ENCODE measurements at regions not wholly inside any gene's neighbourhood (a gene's known extent, or its start where the extent isn't known, plus 50 kb on each side); places are given as distances from the start of the nearest gene placed in this dataset.
"Not testable (repeated sequence)": the region's sequence is repeated elsewhere in the genome, so short reads cannot be mapped to it uniquely, and the experiment has no call there.

- not testable (repeated sequence) for DNase-seq
Observed at GRCh38 chr1:761791-762190, 75.3 kb upstream of the OR4F16 start.

GRCh38 chr1:771449-771848 is 85.0 kb upstream of the OR4F16 start:
- DNase-seq: not testable (repeated sequence)

- not testable (repeated sequence) for DNase-seq
Observed at GRCh38 chr1:777480-778180, 91.2 kb upstream of the OR4F16 start.

- DNase-seq: peak; percentile 99
Observed at GRCh38 chr1:778451-779278, 92.2 kb upstream of the OR4F16 start.

- DNase-seq: not testable (repeated sequence)
Observed at GRCh38 chr1:779621-780020, 93.2 kb upstream of the OR4F16 start.

- no peak for DNase-seq
Observed at GRCh38 chr1:788835-789234, 102.4 kb upstream of the OR4F16 start.

GRCh38 chr1:789606-790005 is 103.2 kb upstream of the OR4F16 start:
- not testable (repeated sequence) for DNase-seq

- DNase-seq: not testable (repeated sequence)
Observed at GRCh38 chr1:790388-790930, 104.0 kb upstream of the OR4F16 start.

GRCh38 chr1:794310-794709 is 107.9 kb upstream of the OR4F16 start:
- not testable (repeated sequence) for DNase-seq

GRCh38 chr1:794918-795584 is 108.6 kb upstream of the OR4F16 start:
- DNase-seq: not testable (repeated sequence)

- DNase-seq: not testable (repeated sequence)
Observed at GRCh38 chr1:797649-798048, 111.2 kb upstream of the OR4F16 start.

- DNase-seq: not testable (repeated sequence)
Observed at GRCh38 chr1:800397-800796, 113.9 kb upstream of the OR4F16 start.

GRCh38 chr1:804378-805115 is 118.1 kb upstream of the OR4F16 start:
- DNase-seq: not testable (repeated sequence)

- not testable (repeated sequence) for DNase-seq
Observed at GRCh38 chr1:805310-805709, 118.4 kb upstream of the SAMD11 start.

- not testable (repeated sequence) for DNase-seq
Observed at GRCh38 chr1:807066-807465, 116.7 kb upstream of the SAMD11 start.

- not testable (repeated sequence) for DNase-seq
Observed at GRCh38 chr1:807699-808390, 115.9 kb upstream of the SAMD11 start.

GRCh38 chr1:810949-811348 is 112.8 kb upstream of the SAMD11 start:
- DNase-seq: not testable (repeated sequence)

- not testable (repeated sequence) for DNase-seq
Observed at GRCh38 chr1:812535-813127, 111.1 kb upstream of the SAMD11 start.

GRCh38 chr1:814543-814942 is 109.2 kb upstream of the SAMD11 start:
- DNase-seq: not testable (repeated sequence)
